ENCODE measurements at regions not wholly inside any gene's neighbourhood (a gene's known extent, or its start where the extent isn't known, plus 50 kb on each side); places are given as distances from the start of the nearest gene placed in this dataset.

DNA sequence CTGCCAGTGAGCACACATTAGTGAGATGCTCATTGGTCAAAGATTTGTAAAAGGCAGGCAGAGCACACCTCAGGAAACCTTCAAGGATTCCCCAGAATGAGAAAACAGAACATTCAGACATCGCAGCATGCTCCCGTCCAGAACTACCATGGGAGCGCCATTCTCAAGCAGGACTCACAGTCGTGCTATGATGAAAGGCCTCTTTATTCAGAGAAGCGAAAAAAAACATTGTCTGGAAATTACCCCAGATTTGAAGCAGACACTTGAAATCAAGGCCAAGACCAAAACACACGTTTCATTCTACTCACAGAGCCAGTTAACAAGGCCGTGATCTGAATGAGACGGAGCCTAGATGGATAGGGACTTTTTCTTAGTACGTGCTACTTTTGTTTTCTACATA, 961.8 kb upstream of the TENM3 start:
- Mint-ChIP-seq H3K4me3 (ENCODE audit: unreplicated experiment) (no peak overlapping the region), H3K27me3 (ENCODE audit: insufficient read depth, unreplicated experiment) (peaks cover 3% of the 10 kb centered on the region), H3K36me3 (ENCODE audit: insufficient read depth, unreplicated experiment) (no peaks in the 10 kb centered on the region), H3K27ac (ENCODE audit: unreplicated experiment) (no peak overlapping the region), H3K4me1 (ENCODE audit: low read depth, unreplicated experiment) (no peaks in the 10 kb centered on the region), H3K9me3 (ENCODE audit: unreplicated experiment) (no peaks in the 10 kb centered on the region)
- POLR2A ChIA-PET: no interaction called here
- H3K9me3 ChIP-seq: no peaks in the 10 kb centered on the region
- intact Hi-C loops (cut with micrococcal nuclease; ENCODE audit: unreplicated experiment): no loop called here
- no peaks in the 10 kb centered on the region for H3K36me3 ChIP-seq (ENCODE audit: control insufficient read depth, insufficient read depth, low read length)
- H3K27me3 ChIP-seq (replicated peaks; ENCODE audit: control insufficient read depth, insufficient read depth, low read length): no peaks in the 10 kb centered on the region
- no peak for DNase-seq
- H3K4me3 ChIP-seq (ENCODE audit: low read depth, low read length): no peak overlapping the region
- TF ChIP-seq, protein P1, sequence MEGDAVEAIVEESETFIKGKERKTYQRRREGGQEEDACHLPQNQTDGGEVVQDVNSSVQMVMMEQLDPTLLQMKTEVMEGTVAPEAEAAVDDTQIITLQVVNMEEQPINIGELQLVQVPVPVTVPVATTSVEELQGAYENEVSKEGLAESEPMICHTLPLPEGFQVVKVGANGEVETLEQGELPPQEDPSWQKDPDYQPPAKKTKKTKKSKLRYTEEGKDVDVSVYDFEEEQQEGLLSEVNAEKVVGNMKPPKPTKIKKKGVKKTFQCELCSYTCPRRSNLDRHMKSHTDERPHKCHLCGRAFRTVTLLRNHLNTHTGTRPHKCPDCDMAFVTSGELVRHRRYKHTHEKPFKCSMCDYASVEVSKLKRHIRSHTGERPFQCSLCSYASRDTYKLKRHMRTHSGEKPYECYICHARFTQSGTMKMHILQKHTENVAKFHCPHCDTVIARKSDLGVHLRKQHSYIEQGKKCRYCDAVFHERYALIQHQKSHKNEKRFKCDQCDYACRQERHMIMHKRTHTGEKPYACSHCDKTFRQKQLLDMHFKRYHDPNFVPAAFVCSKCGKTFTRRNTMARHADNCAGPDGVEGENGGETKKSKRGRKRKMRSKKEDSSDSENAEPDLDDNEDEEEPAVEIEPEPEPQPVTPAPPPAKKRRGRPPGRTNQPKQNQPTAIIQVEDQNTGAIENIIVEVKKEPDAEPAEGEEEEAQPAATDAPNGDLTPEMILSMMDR (IDR thresholded peaks at IDR 0.05; ENCODE audit: insufficient read depth in 1 of 2, low read depth in 1 of 2, low read length in 1 of 2, severe bottlenecking in 1 of 2, unreplicated experiment in 1 of 2): no peak
- CTCF ChIA-PET: no interaction called here
- H3K4me1 ChIP-seq: no peaks in the 10 kb centered on the region
- no TSS peak for BruUV-seq (replicated peaks)

GRCh38 chr4:181289198-181289597, 954.0 kb upstream of the TENM3 start:
- H3K27me3 Mint-ChIP-seq (ENCODE audit: insufficient read depth, unreplicated experiment): peaks cover 11% of the 10 kb centered on the region
- no peak for DNase-seq
- no peaks in the 10 kb centered on the region for H3K36me3 Mint-ChIP-seq (ENCODE audit: insufficient read depth, unreplicated experiment)
- BruUV-seq (replicated peaks): no TSS peak
- Histone ChIP-seq H3K4me3 (ENCODE audit: low read depth, low read length) (no peak overlapping the region), H3K27me3 (replicated peaks; ENCODE audit: control insufficient read depth, insufficient read depth, low read length) (no peaks in the 10 kb centered on the region), H3K4me1 (no peaks in the 10 kb centered on the region), H3K9me3 (no peaks in the 10 kb centered on the region), H3K36me3 (ENCODE audit: control insufficient read depth, insufficient read depth, low read length) (no peaks in the 10 kb centered on the region)
- TF ChIP-seq, protein P1 (IDR thresholded peaks at IDR 0.05; ENCODE audit: insufficient read depth in 1 of 2, low read depth in 1 of 2, low read length in 1 of 2, severe bottlenecking in 1 of 2, unreplicated experiment in 1 of 2): no peak
- intact Hi-C loops (cut with micrococcal nuclease; ENCODE audit: unreplicated experiment): no loop called here
- no peak overlapping the region for H3K27ac Mint-ChIP-seq (ENCODE audit: unreplicated experiment)
- no peaks in the 10 kb centered on the region for H3K4me1 Mint-ChIP-seq (ENCODE audit: low read depth, unreplicated experiment)
- H3K9me3 Mint-ChIP-seq (ENCODE audit: unreplicated experiment): no peaks in the 10 kb centered on the region
- no peak overlapping the region for H3K4me3 Mint-ChIP-seq (ENCODE audit: unreplicated experiment)
- ChIA-PET CTCF (no interaction called here), POLR2A (no interaction called here)

DNA sequence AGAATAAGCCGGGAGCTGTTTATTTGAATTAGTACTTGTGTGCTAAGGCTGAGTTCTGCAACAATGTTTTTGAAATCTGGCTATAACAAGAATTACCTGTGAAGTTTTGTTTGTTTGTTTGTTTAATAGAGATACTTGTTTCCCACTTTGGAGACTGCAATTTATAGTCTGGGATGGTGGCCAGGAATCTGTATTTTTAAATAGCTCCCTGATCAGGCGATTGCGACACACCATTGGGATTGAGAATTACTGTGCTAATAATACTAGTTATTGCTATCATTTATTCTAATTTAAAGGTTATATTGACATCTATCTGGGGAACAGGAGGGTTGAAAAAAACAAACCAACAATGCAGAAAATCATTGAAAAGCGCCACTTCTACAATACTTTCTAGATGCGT, 951.6 kb upstream of the TENM3 start:
- Mint-ChIP-seq H3K4me1 (ENCODE audit: low read depth, unreplicated experiment) (no peaks in the 10 kb centered on the region), H3K9me3 (ENCODE audit: unreplicated experiment) (no peaks in the 10 kb centered on the region), H3K27me3 (ENCODE audit: insufficient read depth, unreplicated experiment) (peaks cover 12% of the 10 kb centered on the region), H3K36me3 (ENCODE audit: insufficient read depth, unreplicated experiment) (no peaks in the 10 kb centered on the region), H3K27ac (ENCODE audit: unreplicated experiment) (no peak overlapping the region), H3K4me3 (ENCODE audit: unreplicated experiment) (no peak overlapping the region)
- CTCF ChIA-PET: no interaction called here
- DNase-seq: no peak
- TF ChIP-seq, protein P1 (IDR thresholded peaks at IDR 0.05; ENCODE audit: insufficient read depth in 1 of 2, low read depth in 1 of 2, low read length in 1 of 2, severe bottlenecking in 1 of 2, unreplicated experiment in 1 of 2): no peak
- Histone ChIP-seq H3K4me3 (ENCODE audit: low read depth, low read length) (no peak overlapping the region), H3K36me3 (ENCODE audit: control insufficient read depth, insufficient read depth, low read length) (no peaks in the 10 kb centered on the region), H3K4me1 (no peaks in the 10 kb centered on the region), H3K27me3 (replicated peaks; ENCODE audit: control insufficient read depth, insufficient read depth, low read length) (no peaks in the 10 kb centered on the region; the same call in 1 of the 2 replicates), H3K9me3 (no peaks in the 10 kb centered on the region)
- no TSS peak for BruUV-seq (replicated peaks)
- intact Hi-C loops (cut with micrococcal nuclease; ENCODE audit: unreplicated experiment): no loop called here
- POLR2A ChIA-PET: no interaction called here

All from Caco-2 (cell line).